Brain microvascular endothelial cell (primary cell): ENCODE measurements at regions not wholly inside any gene's neighbourhood (a gene's known extent, or its start where the extent isn't known, plus 50 kb on each side); places are given as distances from the start of the nearest gene placed in this dataset.
A peak's percentile ranks its signal among the peaks of the same experiment; 100 is the strongest.

Experiments used
- DNase-seq: peaks from one replicate; pipeline ENCODE4 v3.0.0-alpha.2; 2020
- H3K27ac ChIP-seq: fragments of 250-450 bp; sonication (Bioruptor Pico); 2 replicates; pipeline ENCODE4 v1.5.1; 2020; ENCODE audit warnings: mild to moderate bottlenecking, moderate library complexity
- H3K27me3 ChIP-seq: fragments of 250-450 bp; sonication (Bioruptor Pico); replicated peaks from 2 replicates; pipeline ENCODE4 v1.5.1; 2020; ENCODE audit warnings: mild to moderate bottlenecking
- H3K36me3 ChIP-seq: fragments of 250-450 bp; sonication (Bioruptor Pico); replicated peaks from 2 replicates; pipeline ENCODE4 v1.5.1; 2020; ENCODE audit warnings: mild to moderate bottlenecking
- H3K4me3 ChIP-seq: 2 replicates; pipeline ENCODE4 v1.5.1; 2011; ENCODE audit warnings: low read depth, mild to moderate bottlenecking, control low read depth, low read length, moderate library complexity
- CTCF ChIP-seq: IDR thresholded peaks from 2 replicates; pipeline ENCODE4 v1.5.1; 2011; ENCODE audit warnings: low read depth, mild to moderate bottlenecking, moderate library complexity, low read length, control low read depth, inconsistent platforms; ENCODE audit errors: missing control alignments
- in situ Hi-C: cut with HindIII; loops from 2 replicates; pipeline ENCODE4 v1.10.0; 2017; ENCODE audit warnings: low sequenced_read_pairs, low pct_ligation_motif_present

GRCh38 chr12:97132270-97132669 lies 225.2 kb downstream of the NEDD1 start:
- no peak for TF ChIP-seq CTCF
- no peaks in the 10 kb centered on the region for H3K36me3 ChIP-seq

DNA sequence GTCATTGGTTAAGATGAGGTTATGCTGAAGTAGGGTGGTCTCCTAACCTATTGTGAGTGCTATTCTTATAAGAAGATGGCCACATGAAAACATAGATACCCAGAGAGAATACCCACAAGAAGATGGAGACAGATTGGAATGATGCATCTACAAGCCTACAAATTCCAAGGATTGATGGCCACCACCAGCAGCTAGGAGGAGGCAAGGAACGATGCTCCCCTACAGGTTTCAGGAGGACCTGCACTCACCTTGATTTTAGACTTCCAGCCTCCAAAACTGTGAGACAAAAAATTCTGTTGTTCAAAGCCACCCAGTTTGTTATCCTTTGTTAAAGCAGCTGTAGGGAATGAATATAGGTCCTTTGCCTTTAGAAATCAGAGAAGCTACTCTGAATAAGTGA lies 227.4 kb downstream of the NEDD1 start:
- in situ Hi-C loops, result no loop called here
- Histone ChIP-seq H3K4me3 (no peak overlapping the region), H3K27ac (no peak overlapping the region), H3K36me3 (no peaks in the 10 kb centered on the region), H3K27me3 (no peaks in the 10 kb centered on the region)
- no peak for TF ChIP-seq CTCF
- no peak for DNase-seq

More at GRCh38 chr12:97132270-97132669, 225.2 kb downstream of the NEDD1 start:
- H3K27ac ChIP-seq, result no peak overlapping the region
- in situ Hi-C loops, result no loop called here
- no peak for DNase-seq
- no peaks in the 10 kb centered on the region for H3K27me3 ChIP-seq
- H3K4me3 ChIP-seq, result no peak overlapping the region

DNA sequence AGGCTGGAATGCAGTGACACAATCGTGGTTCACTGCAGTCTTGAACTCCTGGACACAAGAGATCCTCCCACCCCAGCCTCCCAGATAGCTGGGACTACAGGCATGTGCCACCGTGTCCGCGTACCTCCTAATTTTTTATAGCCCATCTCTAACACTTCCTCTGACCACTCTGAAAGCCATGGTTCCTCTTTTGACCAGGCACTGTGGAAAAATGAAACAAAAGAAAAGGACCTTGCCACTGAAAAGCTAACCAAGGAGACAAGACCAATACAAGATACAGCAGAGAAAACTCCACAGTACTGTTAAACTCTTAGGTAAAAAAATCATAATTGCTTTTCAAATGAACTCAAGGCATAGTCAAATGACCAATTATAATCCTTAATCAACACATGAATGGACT lies 233.3 kb downstream of the NEDD1 start:
- Histone ChIP-seq H3K27me3 (no peaks in the 10 kb centered on the region), H3K27ac (no peak overlapping the region), H3K4me3 (no peak overlapping the region), H3K36me3 (no peaks in the 10 kb centered on the region)
- in situ Hi-C loops, result no loop called here
- TF ChIP-seq CTCF, result no peak
- no peak for DNase-seq

GRCh38 chr12:97142737-97143410 lies 235.8 kb downstream of the NEDD1 start:
- DNase-seq, result no peak
- Histone ChIP-seq H3K4me3 (no peak overlapping the region), H3K27me3 (no peaks in the 10 kb centered on the region), H3K36me3 (no peaks in the 10 kb centered on the region), H3K27ac (no peak overlapping the region)
- in situ Hi-C loops, result no loop called here
- TF ChIP-seq CTCF, result no peak

GRCh38 chr12:97148941-97149559 lies 242.0 kb downstream of the NEDD1 start:
- in situ Hi-C loops, result no loop called here
- Histone ChIP-seq H3K4me3 (no peak overlapping the region), H3K36me3 (no peaks in the 10 kb centered on the region), H3K27me3 (no peaks in the 10 kb centered on the region), H3K27ac (no peak overlapping the region)
- DNase-seq, result peak; percentile 22
- TF ChIP-seq CTCF, result peak; percentile 73
